Panc1 (cell line): ENCODE measurements at regions not wholly inside any gene's neighbourhood (a gene's known extent, or its start where the extent isn't known, plus 50 kb on each side); places are given as distances from the start of the nearest gene placed in this dataset.
"Not testable (repeated sequence)": the region's sequence is repeated elsewhere in the genome, so short reads cannot be mapped to it uniquely, and the experiment has no call there.

ENCODE experiments used
- ATAC-seq: fragments of 200-7000 bp; cut with Tn5 transposase; 2 replicates; pipeline ENCODE4 v1.9.1; 2020; ENCODE audit warnings: mild to moderate bottlenecking, moderate library complexity
- BruUV-seq: library from RNA; stranded (reverse); fragments of 400-500 nt; replicated peaks from 2 replicates; lab custom pipeline; 2021; lab: Mats Ljungman, UMichigan
- CTCF ChIA-PET: fragments of 300-600 bp; sonication (Branson Sonifier 250); formaldehyde crosslinking; loops from one replicate; lab custom pipeline; 2022; ENCODE audit warnings: antibody characterized with exemption; lab: Charles Lee
- POLR2A ChIA-PET: fragments of 300-600 bp; sonication (Branson Sonifier 250); formaldehyde crosslinking; loops from one replicate; lab custom pipeline; 2022; ENCODE audit warnings: antibody characterized with exemption; lab: Charles Lee
- DNase-seq: peaks from one replicate; pipeline ENCODE4 v3.0.0-alpha.2; 2010; ENCODE audit warnings: low read depth, low spot score
- H3K27ac ChIP-seq: 2 replicates; pipeline ENCODE4 v1.5.1; 2011; ENCODE audit warnings: mild to moderate bottlenecking, low read length, inconsistent platforms
- H3K27me3 ChIP-seq: fragments of 200-500 bp; sonication (Bioruptor generic); 2 replicates; pipeline ENCODE4 v1.6.0; 2014; ENCODE audit warnings: low read length, inconsistent platforms; ENCODE audit not compliant: control insufficient read depth, insufficient read depth
- H3K36me3 ChIP-seq: fragments of 200-500 bp; sonication (Bioruptor generic); 2 replicates; pipeline ENCODE4 v1.5.1; 2014; ENCODE audit warnings: inconsistent platforms, mild to moderate bottlenecking, low read length, moderate library complexity; ENCODE audit not compliant: control insufficient read depth, insufficient read depth
- H3K4me1 ChIP-seq: 2 replicates; pipeline ENCODE4 v1.5.1; 2011; ENCODE audit warnings: inconsistent platforms, mild to moderate bottlenecking, low read length, moderate library complexity; ENCODE audit not compliant: control insufficient read depth, insufficient read depth
- H3K4me3 ChIP-seq, 2 experiments: 2 replicates each; pipeline ENCODE4 v1.5.1; 2011 to 2012; ENCODE audit warnings: low read depth in 2 of 2, low read length in 2 of 2, mild to moderate bottlenecking in 2 of 2, inconsistent platforms in 1 of 2, moderate library complexity in 1 of 2
- H3K9me3 ChIP-seq: fragments of 200-500 bp; sonication (Bioruptor generic); 2 replicates; pipeline ENCODE4 v1.5.1; 2014; ENCODE audit warnings: low read depth, mild to moderate bottlenecking, inconsistent platforms, low read length, moderate library complexity; ENCODE audit not compliant: control insufficient read depth, insufficient read depth
- CTCF ChIP-seq: fragments of 450-650 bp; IDR thresholded peaks from 2 replicates; pipeline ENCODE4 v1.5.1; 2017; ENCODE audit warnings: mild to moderate bottlenecking
- POLR2AphosphoS5 ChIP-seq: IDR thresholded peaks from 2 replicates; pipeline ENCODE4 v1.6.1; 2012; ENCODE audit warnings: mild to moderate bottlenecking, low read depth, low read length, moderate library complexity
- REST ChIP-seq, 2 experiments: IDR thresholded peaks; 2 replicates each; pipeline ENCODE4 v1.6.1; 2011 to 2012; ENCODE audit warnings: low read depth in 2 of 2, control low read depth in 1 of 2, low read length in 1 of 2, mild to moderate bottlenecking in 1 of 2, moderate library complexity in 1 of 2; ENCODE audit not compliant: insufficient read depth in 1 of 2
- SIN3A ChIP-seq: IDR thresholded peaks from 2 replicates; pipeline ENCODE4 v1.6.1; 2012; ENCODE audit warnings: low read depth, mild to moderate bottlenecking, low read length, moderate library complexity, borderline replicate concordance; ENCODE audit not compliant: insufficient read depth
- TCF7L2 ChIP-seq: IDR thresholded peaks from 2 replicates; pipeline ENCODE4 v1.6.1; 2011; ENCODE audit warnings: mild to moderate bottlenecking, low read depth, low read length, inconsistent platforms
- in situ Hi-C: cut with HindIII; loops from 2 replicates; pipeline ENCODE4 v1.10.0; 2016; ENCODE audit warnings: low sequenced_read_pairs, low pct_unique_long_range_greater_than_20kb
- intact Hi-C: fragments of 100-400 bp; cut with micrococcal nuclease; formaldehyde crosslinking; loops from one replicate; pipeline ENCODE4 v1.10.0; 2022; ENCODE audit not compliant: unreplicated experiment

- Histone ChIP-seq H3K4me3 (no peak overlapping the region), H3K27ac (no peak overlapping the region), H3K27me3 (no peaks in the 10 kb centered on the region), H3K4me1 (no peaks in the 10 kb centered on the region), H3K36me3 (no peaks in the 10 kb centered on the region), H3K9me3 (no peaks in the 10 kb centered on the region)
- DNase-seq (no peak), ATAC-seq (no peak)
- BruUV-seq = no TSS peak
- TF ChIP-seq CTCF (no peak), REST (IDR thresholded peaks at IDR 0.05; ENCODE audit: insufficient read depth in 1 of 2, low read depth in 2 of 2, low read length in 1 of 2) (no peak), TCF7L2 (no peak), SIN3A (no peak), POLR2AphosphoS5 (no peak)
- in situ Hi-C loops (no loop called here), intact Hi-C loops (no loop called here)
- CTCF ChIA-PET = no interaction called here
- POLR2A ChIA-PET = no interaction called here
Measured at GRCh38 chr16:26863931-26864330, 202.8 kb upstream of the C16orf82 start.

GRCh38 chr16:26874318-26874717 is 192.4 kb upstream of the C16orf82 start:
- BruUV-seq, H3K4me3 ChIP-seq, DNase-seq, H3K36me3 ChIP-seq, H3K4me1 ChIP-seq, in situ Hi-C loops, intact Hi-C loops, H3K9me3 ChIP-seq, ATAC-seq, CTCF ChIA-PET, H3K27me3 ChIP-seq, POLR2A ChIA-PET, H3K27ac ChIP-seq: not testable (repeated sequence)

- TF ChIP-seq TCF7L2 (no peak), CTCF (no peak), POLR2AphosphoS5 (no peak), SIN3A (no peak), REST (IDR thresholded peaks at IDR 0.05; ENCODE audit: insufficient read depth in 1 of 2, low read depth in 2 of 2, low read length in 1 of 2) (no peak)
- H3K36me3 ChIP-seq = no peaks in the 10 kb centered on the region
- H3K9me3 ChIP-seq = no peaks in the 10 kb centered on the region
- H3K4me3 ChIP-seq = no peak overlapping the region
- CTCF ChIA-PET = no interaction called here
- BruUV-seq = no TSS peak
- no peaks in the 10 kb centered on the region for H3K27me3 ChIP-seq
- in situ Hi-C loops (no loop called here), intact Hi-C loops (no loop called here)
- no peak for DNase-seq
- H3K4me1 ChIP-seq = no peaks in the 10 kb centered on the region
- H3K27ac ChIP-seq = no peak overlapping the region
- ATAC-seq = no peak
- POLR2A ChIA-PET = no interaction called here
Measured at GRCh38 chr16:26877421-26877820, 189.3 kb upstream of the C16orf82 start.
